Trophoblast cell (in vitro differentiated cells and primary cell): ENCODE measurements at regions not wholly inside any gene's neighbourhood (a gene's known extent, or its start where the extent isn't known, plus 50 kb on each side); places are given as distances from the start of the nearest gene placed in this dataset.

Experiments
- DNase-seq, 2 donors: peaks; one replicate each; pipeline ENCODE4 v3.0.0-alpha.2; 2016
- H2AFZ ChIP-seq: 2 replicates; pipeline ENCODE4 v1.6.1; 2013; ENCODE audit warnings: low read length, moderate library complexity, mild to moderate bottlenecking; ENCODE audit not compliant: insufficient read depth, poor library complexity
- H2AK5ac ChIP-seq: 2 replicates; pipeline ENCODE4 v1.6.1; 2013; ENCODE audit warnings: mild to moderate bottlenecking, low read length
- H2BK120ac ChIP-seq: 2 replicates; pipeline ENCODE4 v1.6.1; 2013; ENCODE audit warnings: low read length, mild to moderate bottlenecking, moderate library complexity; ENCODE audit not compliant: insufficient read depth, poor library complexity
- H2BK12ac ChIP-seq: 2 replicates; pipeline ENCODE4 v1.6.1; 2013; ENCODE audit warnings: mild to moderate bottlenecking, low read length, moderate library complexity
- H2BK5ac ChIP-seq: 2 replicates; pipeline ENCODE4 v1.6.1; 2013; ENCODE audit warnings: low read length, low read depth, moderate library complexity, mild to moderate bottlenecking; ENCODE audit not compliant: poor library complexity
- H3K14ac ChIP-seq: 2 replicates; pipeline ENCODE4 v1.6.1; 2013; ENCODE audit warnings: mild to moderate bottlenecking, low read length
- H3K18ac ChIP-seq: 2 replicates; pipeline ENCODE4 v1.6.1; 2013; ENCODE audit warnings: mild to moderate bottlenecking, low read length
- H3K23ac ChIP-seq: 2 replicates; pipeline ENCODE4 v1.6.1; 2013; ENCODE audit warnings: low read length
- H3K27ac ChIP-seq: 2 replicates; pipeline ENCODE4 v1.5.1; 2013; ENCODE audit warnings: low read depth, mild to moderate bottlenecking, inconsistent platforms, low read length, moderate library complexity
- H3K27me3 ChIP-seq: 2 replicates; pipeline ENCODE4 v1.6.1; 2013; ENCODE audit warnings: inconsistent platforms, mild to moderate bottlenecking, low read length, moderate library complexity; ENCODE audit not compliant: insufficient read depth
- H3K36me3 ChIP-seq, 2 experiments: 1 replicate in 1 of 2; 2 replicates in 1 of 2; pipeline ENCODE4 v1.6.1; 2013; ENCODE audit warnings: low read length in 2 of 2, mild to moderate bottlenecking in 2 of 2, moderate library complexity in 1 of 2; ENCODE audit not compliant: insufficient read depth in 2 of 2, control insufficient read depth in 1 of 2
- H3K4ac ChIP-seq: 2 replicates; pipeline ENCODE4 v1.6.1; 2013; ENCODE audit warnings: low read depth, mild to moderate bottlenecking, low read length, moderate library complexity
- H3K4me1 ChIP-seq, 2 experiments: 1 replicate in 1 of 2; 2 replicates in 1 of 2; pipeline ENCODE4 v1.6.1; 2013; ENCODE audit warnings: low read length in 2 of 2, mild to moderate bottlenecking in 2 of 2, moderate library complexity in 1 of 2; ENCODE audit not compliant: insufficient read depth in 2 of 2, control insufficient read depth in 1 of 2
- H3K4me2 ChIP-seq: 2 replicates; pipeline ENCODE4 v1.6.1; 2013; ENCODE audit warnings: inconsistent platforms, mild to moderate bottlenecking, low read length, moderate library complexity
- H3K4me3 ChIP-seq: 2 replicates; pipeline ENCODE4 v1.5.1; 2013; ENCODE audit warnings: mild to moderate bottlenecking, low read depth, low read length, inconsistent platforms
- H3K79me1 ChIP-seq: one replicate; pipeline ENCODE4 v1.6.1; 2013; ENCODE audit warnings: low read length
- H3K79me2 ChIP-seq: 2 replicates; pipeline ENCODE4 v1.6.1; 2013; ENCODE audit warnings: low read length, mild to moderate bottlenecking; ENCODE audit not compliant: control insufficient read depth, insufficient read depth, poor library complexity
- H3K9ac ChIP-seq: 2 replicates; pipeline ENCODE4 v1.6.1; 2013; ENCODE audit warnings: mild to moderate bottlenecking, low read length
- H3K9me3 ChIP-seq: 2 replicates; pipeline ENCODE4 v1.6.1; 2013; ENCODE audit warnings: low read depth, mild to moderate bottlenecking, control low read depth, inconsistent platforms, low read length; ENCODE audit not compliant: insufficient read depth
- H4K12ac ChIP-seq: 2 replicates; pipeline ENCODE4 v1.6.1; 2013; ENCODE audit warnings: low read depth, mild to moderate bottlenecking, low read length, moderate library complexity
- H4K8ac ChIP-seq: 2 replicates; pipeline ENCODE4 v1.6.1; 2013; ENCODE audit warnings: low read depth, mild to moderate bottlenecking, low read length, moderate library complexity
- H4K91ac ChIP-seq: one replicate; pipeline ENCODE4 v1.6.1; 2013; ENCODE audit warnings: low read depth, mild to moderate bottlenecking, low read length, moderate library complexity
- WGBS: extraction: QIAGEN DNeasy Blood & Tissue Kit; methylation state at CpG from one replicate; pipeline ENCODE4 v1.1.7; 2013; ENCODE audit warnings: missing lambda C conversion rate; ENCODE audit not compliant: insufficient read length, insufficient coverage; ENCODE audit errors: extremely low coverage; 5-methylcytosine and 5-hydroxymethylcytosine counted together

DNA sequence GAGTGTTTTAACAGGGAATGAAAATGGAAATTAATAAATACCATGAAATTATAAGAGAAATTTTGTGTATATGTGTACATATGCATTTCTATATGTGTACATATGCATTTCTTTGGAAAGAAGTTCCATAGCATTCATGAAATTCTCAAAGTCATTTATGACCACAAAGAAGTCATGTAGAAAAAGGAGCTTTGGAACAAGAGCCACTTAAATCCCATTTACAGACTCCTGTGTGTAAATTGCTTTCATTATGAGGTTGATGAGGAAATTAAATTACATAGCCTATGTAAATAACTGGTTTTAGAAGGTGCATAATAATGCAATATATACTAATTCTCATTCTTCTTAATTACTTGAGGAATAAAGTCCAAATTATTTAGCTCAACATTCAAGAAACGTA, 450.5 kb upstream of the SYT1 start:
- no peaks in the 10 kb centered on the region for H3K27me3 ChIP-seq
- H3K79me1 ChIP-seq: no peaks in the 10 kb centered on the region
- H4K8ac ChIP-seq: no peak overlapping the region
- no peak overlapping the region for H2BK120ac ChIP-seq
- DNase-seq: no peak
- no CpG with 5 or more reads among the region's 1 CpG for WGBS
- H3K4ac ChIP-seq: no peak overlapping the region
- H2AFZ ChIP-seq: no peak overlapping the region
- no peak overlapping the region for H3K18ac ChIP-seq
- no peaks in the 10 kb centered on the region for H3K4me1 ChIP-seq
- H2AK5ac ChIP-seq: no peak overlapping the region
- H3K14ac ChIP-seq: no peak overlapping the region
- no peak overlapping the region for H2BK12ac ChIP-seq
- no peaks in the 10 kb centered on the region for H3K9me3 ChIP-seq
- H2BK5ac ChIP-seq: no peak overlapping the region
- no peak overlapping the region for H3K4me2 ChIP-seq
- no peaks in the 10 kb centered on the region for H3K36me3 ChIP-seq
- H4K12ac ChIP-seq: no peak overlapping the region
- no peak overlapping the region for H3K4me3 ChIP-seq
- no peak overlapping the region for H3K9ac ChIP-seq
- no peaks in the 10 kb centered on the region for H3K79me2 ChIP-seq
- no peak overlapping the region for H3K27ac ChIP-seq
- no peak overlapping the region for H4K91ac ChIP-seq
- H3K23ac ChIP-seq: no peak overlapping the region

DNA sequence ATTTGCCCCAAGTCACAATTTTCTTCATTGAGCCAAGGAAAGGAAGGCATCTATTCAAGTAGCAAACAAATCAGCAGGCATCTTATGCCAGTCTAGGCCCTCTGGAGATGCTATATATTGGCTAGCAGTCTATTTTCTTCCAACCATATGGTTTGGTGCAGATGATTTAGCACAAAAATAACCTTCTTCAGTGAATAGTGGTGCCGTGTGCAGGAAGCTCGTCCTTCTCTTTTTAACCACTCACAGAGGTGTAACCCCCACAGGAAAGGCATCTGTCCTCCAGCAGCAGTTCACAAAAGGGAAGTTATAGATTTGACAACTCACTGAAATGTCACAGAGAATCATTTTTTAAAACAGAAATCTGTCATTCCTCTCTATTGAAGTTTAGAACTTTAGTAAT, 445.7 kb upstream of the SYT1 start:
- H3K27ac ChIP-seq: no peak overlapping the region
- H2BK5ac ChIP-seq: no peak overlapping the region
- no peak overlapping the region for H3K23ac ChIP-seq
- H3K4me3 ChIP-seq: no peak overlapping the region
- H3K14ac ChIP-seq: no peak overlapping the region
- H2BK120ac ChIP-seq: no peak overlapping the region
- no CpG with 5 or more reads among the region's 2 CpGs for WGBS
- H3K27me3 ChIP-seq: no peaks in the 10 kb centered on the region
- H3K79me2 ChIP-seq: no peaks in the 10 kb centered on the region
- H3K9ac ChIP-seq: no peak overlapping the region
- no peak overlapping the region for H2AFZ ChIP-seq
- no peak overlapping the region for H3K4ac ChIP-seq
- H2AK5ac ChIP-seq: no peak overlapping the region
- no peak overlapping the region for H3K4me2 ChIP-seq
- no peak overlapping the region for H3K18ac ChIP-seq
- DNase-seq: no peak
- H4K91ac ChIP-seq: no peak overlapping the region
- H3K4me1 ChIP-seq: no peaks in the 10 kb centered on the region
- no peak overlapping the region for H4K12ac ChIP-seq
- no peaks in the 10 kb centered on the region for H3K79me1 ChIP-seq
- no peak overlapping the region for H2BK12ac ChIP-seq
- no peaks in the 10 kb centered on the region for H3K36me3 ChIP-seq
- H3K9me3 ChIP-seq: no peaks in the 10 kb centered on the region
- no peak overlapping the region for H4K8ac ChIP-seq

DNA sequence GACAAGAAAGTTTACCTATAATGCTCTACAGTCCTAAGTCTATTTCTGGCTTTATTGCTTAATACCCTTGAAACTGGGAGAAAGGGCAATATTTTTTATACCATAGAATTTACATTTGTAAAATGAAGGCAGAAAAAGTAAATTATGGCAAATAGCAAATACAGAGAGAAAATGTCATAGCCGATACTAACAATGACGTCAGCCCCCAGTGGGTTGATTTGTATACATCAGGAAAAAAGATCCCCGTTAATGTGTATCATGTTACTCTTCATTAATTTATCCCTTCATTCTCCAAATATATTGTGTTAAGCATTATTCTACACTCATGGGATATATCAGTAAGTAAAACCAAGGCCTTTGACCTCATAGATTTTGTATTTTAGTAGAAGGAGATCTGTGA, 445.1 kb upstream of the SYT1 start:
- Histone ChIP-seq H2AFZ (no peak overlapping the region), H3K9ac (no peak overlapping the region), H3K27me3 (no peaks in the 10 kb centered on the region), H3K36me3 (no peaks in the 10 kb centered on the region), H3K23ac (no peak overlapping the region), H3K4me2 (no peak overlapping the region), H2BK5ac (no peak overlapping the region), H4K8ac (no peak overlapping the region), H2BK120ac (no peak overlapping the region), H3K4me1 (no peaks in the 10 kb centered on the region), H2AK5ac (no peak overlapping the region), H3K79me2 (no peaks in the 10 kb centered on the region), H3K4ac (no peak overlapping the region), H3K79me1 (no peaks in the 10 kb centered on the region), H3K14ac (no peak overlapping the region), H4K12ac (no peak overlapping the region), H3K18ac (no peak overlapping the region), H3K9me3 (no peaks in the 10 kb centered on the region), H3K4me3 (no peak overlapping the region), H2BK12ac (no peak overlapping the region), H3K27ac (no peak overlapping the region), H4K91ac (no peak overlapping the region)
- WGBS: no CpG with 5 or more reads among the region's 3 CpGs
- no peak for DNase-seq

DNA sequence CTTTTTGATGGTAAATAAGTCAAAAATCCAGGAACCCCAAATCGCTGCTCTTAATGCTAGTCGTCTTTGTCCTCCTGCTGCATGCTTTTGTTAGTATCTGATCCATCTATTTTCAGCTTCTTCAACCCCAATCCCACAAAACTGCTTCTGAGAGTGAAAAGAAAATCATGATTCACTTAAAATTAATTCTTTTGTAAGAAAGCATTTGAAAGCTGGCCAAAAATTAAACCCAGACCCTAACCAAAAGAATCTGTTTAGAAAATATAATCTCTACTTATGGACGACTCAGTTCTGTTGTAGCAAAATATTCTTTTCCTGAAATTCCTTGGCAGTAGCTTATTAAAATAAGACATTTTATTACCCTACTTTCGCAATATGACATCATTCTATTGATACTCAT, 443.6 kb upstream of the SYT1 start:
- no peaks in the 10 kb centered on the region for H3K9me3 ChIP-seq
- H3K18ac ChIP-seq: no peak overlapping the region
- no peak overlapping the region for H4K12ac ChIP-seq
- H4K91ac ChIP-seq: no peak overlapping the region
- no peaks in the 10 kb centered on the region for H3K27me3 ChIP-seq
- no peak overlapping the region for H3K27ac ChIP-seq
- no peak overlapping the region for H3K9ac ChIP-seq
- no peak overlapping the region for H3K4me2 ChIP-seq
- H3K23ac ChIP-seq: no peak overlapping the region
- no peak overlapping the region for H3K14ac ChIP-seq
- no peak overlapping the region for H2BK120ac ChIP-seq
- H3K79me2 ChIP-seq: no peaks in the 10 kb centered on the region
- WGBS: no CpG with 5 or more reads among the region's 4 CpGs
- H2AK5ac ChIP-seq: no peak overlapping the region
- H2BK12ac ChIP-seq: no peak overlapping the region
- no peak overlapping the region for H3K4me3 ChIP-seq
- no peak overlapping the region for H4K8ac ChIP-seq
- H3K4ac ChIP-seq: no peak overlapping the region
- H2AFZ ChIP-seq: no peak overlapping the region
- H3K4me1 ChIP-seq: no peaks in the 10 kb centered on the region
- H3K79me1 ChIP-seq: no peaks in the 10 kb centered on the region
- no peaks in the 10 kb centered on the region for H3K36me3 ChIP-seq
- H2BK5ac ChIP-seq: no peak overlapping the region
- no peak for DNase-seq
